ENCODE measurements at regions not wholly inside any gene's neighbourhood (a gene's known extent, or its start where the extent isn't known, plus 50 kb on each side); places are given as distances from the start of the nearest gene placed in this dataset.

DNA sequence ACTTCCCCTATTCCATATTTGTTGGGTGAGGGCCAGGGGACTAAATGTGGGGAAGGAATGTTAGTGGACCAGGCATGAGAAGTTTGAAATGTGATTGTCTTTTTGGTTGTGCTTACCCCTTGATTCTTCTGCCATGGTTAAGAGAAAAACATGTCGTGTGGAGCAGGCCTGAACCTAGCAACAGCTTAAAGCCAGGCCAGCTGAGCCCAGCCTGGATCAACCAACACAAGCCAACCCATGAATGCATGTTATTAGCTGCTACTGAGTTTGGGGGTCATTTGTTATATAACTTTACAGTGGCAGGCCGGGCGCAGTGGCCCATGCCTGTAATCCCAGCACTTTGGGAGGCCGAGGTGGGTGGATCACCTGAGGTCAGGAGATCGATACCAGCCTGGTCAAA, 52.4 kb upstream of the TRIO start:
- DNase-seq (no peak), FAIRE-seq (no peak)
- Histone ChIP-seq H3K36me3 (ENCODE audit: control insufficient read depth in 3 of 3, insufficient read depth in 2 of 3, low read depth in 1 of 3, low read length in 3 of 3) (no peaks in the 10 kb centered on the region), H3K4me3 (ENCODE audit: low read depth in 1 of 3, low read length in 3 of 3) (no peak overlapping the region), H3K27ac (ENCODE audit: low read depth in 1 of 3, low read length in 2 of 3) (no peak overlapping the region), H3K4me1 (ENCODE audit: control insufficient read depth in 3 of 3, insufficient read depth in 2 of 3, low read depth in 1 of 3, low read length in 2 of 3) (no peaks in the 10 kb centered on the region), H3K27me3 (ENCODE audit: control insufficient read depth in 3 of 3, insufficient read depth in 3 of 3, low read length in 3 of 3) (no peaks in the 10 kb centered on the region), H3K9me3 (ENCODE audit: control insufficient read depth in 2 of 2, insufficient read depth in 1 of 2, low read depth in 1 of 2, low read length in 1 of 2) (peaks cover 0 to 4% of the 10 kb centered on the region in 2 donors)
- WGBS, 3 donors: 90 to 95% (median 91%) methylated on average over 5 of the region's 5 CpGs

DNA sequence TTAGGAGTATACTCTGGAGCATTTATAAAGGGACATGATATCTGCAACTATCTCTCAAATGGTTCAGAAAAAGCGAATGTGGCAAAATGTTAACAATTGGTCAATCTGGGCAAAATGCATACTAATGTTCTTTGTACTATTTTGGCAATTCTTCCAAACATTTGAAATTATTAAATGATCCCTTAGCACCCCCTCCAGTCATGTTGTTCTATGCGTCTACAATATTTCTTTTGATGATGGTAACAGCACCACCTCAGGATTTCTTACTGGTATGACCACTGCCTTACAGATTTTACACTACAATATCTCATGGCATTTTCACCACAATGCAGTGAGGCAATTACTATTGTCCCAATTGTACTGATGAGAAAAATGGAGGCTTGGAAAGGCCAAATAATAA, 52.9 kb upstream of the TRIO start:
- WGBS, 3 donors: 87 to 97% (median 91%) methylated on average over 2 of the region's 2 CpGs

DNA sequence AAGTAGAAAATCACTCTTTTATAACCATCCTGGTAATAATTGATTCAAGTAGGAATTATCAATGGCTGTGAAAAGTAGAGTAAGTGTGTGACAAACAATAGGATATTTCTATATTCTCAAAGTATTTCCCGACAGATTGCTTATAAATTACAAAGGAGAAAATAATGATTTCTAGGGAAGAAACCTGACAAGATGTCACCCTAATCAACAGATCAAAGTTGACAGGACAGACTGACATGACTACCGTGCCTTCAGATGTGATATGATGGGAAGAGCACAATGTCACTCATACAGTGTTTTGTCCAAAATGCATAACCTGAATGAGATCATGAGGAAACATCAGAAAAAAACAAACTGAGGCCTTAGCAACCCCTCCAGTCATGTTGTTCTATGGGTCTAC, 53.9 kb upstream of the TRIO start:
- no peaks in the 10 kb centered on the region for H3K27me3 ChIP-seq (ENCODE audit: control insufficient read depth in 3 of 3, insufficient read depth in 3 of 3, low read length in 3 of 3)
- WGBS, 3 donors: 71 to 89% (median 85%) methylated on average over 2 of the region's 2 CpGs
- no peak overlapping the region for H3K27ac ChIP-seq (ENCODE audit: low read depth in 1 of 3, low read length in 2 of 3)
- peaks cover 0 to 4% of the 10 kb centered on the region in 2 donors for H3K9me3 ChIP-seq (ENCODE audit: control insufficient read depth in 2 of 2, insufficient read depth in 1 of 2, low read depth in 1 of 2, low read length in 1 of 2)
- DNase-seq (no peak), FAIRE-seq (no peak)
- H3K4me1 ChIP-seq (ENCODE audit: control insufficient read depth in 3 of 3, insufficient read depth in 2 of 3, low read depth in 1 of 3, low read length in 2 of 3): no peaks in the 10 kb centered on the region
- H3K4me3 ChIP-seq (ENCODE audit: low read depth in 1 of 3, low read length in 3 of 3): no peak overlapping the region
- H3K36me3 ChIP-seq (ENCODE audit: control insufficient read depth in 3 of 3, insufficient read depth in 2 of 3, low read depth in 1 of 3, low read length in 3 of 3): no peaks in the 10 kb centered on the region

More for the DNA sequence above, 52.9 kb upstream of the TRIO start:
- Histone ChIP-seq H3K27me3 (ENCODE audit: control insufficient read depth in 3 of 3, insufficient read depth in 3 of 3, low read length in 3 of 3) (no peaks in the 10 kb centered on the region), H3K36me3 (ENCODE audit: control insufficient read depth in 3 of 3, insufficient read depth in 2 of 3, low read depth in 1 of 3, low read length in 3 of 3) (no peaks in the 10 kb centered on the region), H3K4me1 (ENCODE audit: control insufficient read depth in 3 of 3, insufficient read depth in 2 of 3, low read depth in 1 of 3, low read length in 2 of 3) (no peaks in the 10 kb centered on the region), H3K4me3 (ENCODE audit: low read depth in 1 of 3, low read length in 3 of 3) (no peak overlapping the region), H3K9me3 (ENCODE audit: control insufficient read depth in 2 of 2, insufficient read depth in 1 of 2, low read depth in 1 of 2, low read length in 1 of 2) (peaks cover 0 to 4% of the 10 kb centered on the region in 2 donors), H3K27ac (ENCODE audit: low read depth in 1 of 3, low read length in 2 of 3) (no peak overlapping the region)
- no peak for DNase-seq
- FAIRE-seq: no peak

- Histone ChIP-seq H3K27ac (ENCODE audit: low read depth in 1 of 3, low read length in 2 of 3) (no peak overlapping the region), H3K36me3 (ENCODE audit: control insufficient read depth in 3 of 3, insufficient read depth in 2 of 3, low read depth in 1 of 3, low read length in 3 of 3) (no peaks in the 10 kb centered on the region), H3K27me3 (ENCODE audit: control insufficient read depth in 3 of 3, insufficient read depth in 3 of 3, low read length in 3 of 3) (no peaks in the 10 kb centered on the region), H3K4me3 (ENCODE audit: low read depth in 1 of 3, low read length in 3 of 3) (no peak overlapping the region), H3K4me1 (ENCODE audit: control insufficient read depth in 3 of 3, insufficient read depth in 2 of 3, low read depth in 1 of 3, low read length in 2 of 3) (no peaks in the 10 kb centered on the region), H3K9me3 (ENCODE audit: control insufficient read depth in 2 of 2, insufficient read depth in 1 of 2, low read depth in 1 of 2, low read length in 1 of 2) (peaks cover 0 to 4% of the 10 kb centered on the region in 2 donors)
- 66 to 71% (median 69%) methylated on average over 2 of the region's 2 CpGs for WGBS, 3 donors
- DNase-seq (no peak), FAIRE-seq (no peak)
These were observed 56.9 kb upstream of the TRIO start for GRCh38 chr5:14086261-14086660.

DNA sequence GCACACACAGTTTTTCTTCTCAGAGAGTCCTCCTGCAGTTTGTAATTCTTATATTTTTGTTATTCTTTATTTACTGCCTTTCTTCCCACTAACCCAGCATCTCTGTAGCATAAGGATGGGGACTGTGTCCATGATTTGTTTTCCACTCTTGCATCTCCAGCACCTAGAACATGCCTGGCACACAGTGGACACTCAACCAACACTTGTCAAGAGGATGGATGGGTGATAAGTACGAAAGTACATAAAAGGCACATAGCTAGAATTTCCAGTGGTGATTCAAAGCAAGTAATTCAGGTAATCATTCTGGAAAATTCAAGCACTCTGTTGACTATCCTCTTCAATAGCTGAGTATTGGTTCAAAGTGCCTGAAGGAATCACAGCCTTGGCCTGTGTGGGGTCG, 60.2 kb upstream of the TRIO start:
- no peaks in the 10 kb centered on the region for H3K36me3 ChIP-seq (ENCODE audit: control insufficient read depth in 3 of 3, insufficient read depth in 2 of 3, low read depth in 1 of 3, low read length in 3 of 3)
- FAIRE-seq: no peak
- H3K27me3 ChIP-seq (ENCODE audit: control insufficient read depth in 3 of 3, insufficient read depth in 3 of 3, low read length in 3 of 3): no peaks in the 10 kb centered on the region
- no peak for DNase-seq
- no peaks in the 10 kb centered on the region for H3K9me3 ChIP-seq (ENCODE audit: control insufficient read depth in 2 of 2, insufficient read depth in 1 of 2, low read depth in 1 of 2, low read length in 1 of 2)
- WGBS, 3 donors: 84 to 90% (median 85%) methylated on average over 2 of the region's 2 CpGs
- no peak overlapping the region for H3K4me3 ChIP-seq (ENCODE audit: low read depth in 1 of 3, low read length in 3 of 3)
- H3K27ac ChIP-seq (ENCODE audit: low read depth in 1 of 3, low read length in 2 of 3): no peak overlapping the region
- H3K4me1 ChIP-seq (ENCODE audit: control insufficient read depth in 3 of 3, insufficient read depth in 2 of 3, low read depth in 1 of 3, low read length in 2 of 3): no peaks in the 10 kb centered on the region

DNA sequence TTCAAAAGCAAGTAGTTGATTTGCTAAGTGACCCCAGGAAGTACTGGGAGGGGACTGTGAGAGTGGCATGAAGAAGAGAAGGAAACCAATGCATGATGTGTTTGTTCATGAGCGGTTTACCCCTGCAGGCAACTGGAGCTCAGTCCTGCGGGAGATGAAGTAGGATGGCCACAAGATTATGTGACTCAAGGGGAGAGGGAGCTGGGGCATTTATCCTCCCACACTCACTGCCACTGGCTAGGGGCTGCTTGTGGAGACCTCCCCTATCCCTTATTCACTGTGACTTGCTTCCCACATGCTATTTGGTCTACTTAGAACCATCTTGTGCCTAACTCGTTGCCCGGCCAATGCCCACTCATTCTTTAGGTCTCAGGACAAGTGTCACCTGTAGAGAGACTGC, 60.6 kb upstream of the TRIO start:
- FAIRE-seq (no peak), DNase-seq (no peak)
- no peak overlapping the region for H3K4me3 ChIP-seq (ENCODE audit: low read depth in 1 of 3, low read length in 3 of 3)
- WGBS, 3 donors: 62 to 87% (median 64%) methylated on average over 4 of the region's 4 CpGs
- no peaks in the 10 kb centered on the region for H3K27me3 ChIP-seq (ENCODE audit: control insufficient read depth in 3 of 3, insufficient read depth in 3 of 3, low read length in 3 of 3)
- no peaks in the 10 kb centered on the region for H3K4me1 ChIP-seq (ENCODE audit: control insufficient read depth in 3 of 3, insufficient read depth in 2 of 3, low read depth in 1 of 3, low read length in 2 of 3)
- H3K36me3 ChIP-seq (ENCODE audit: control insufficient read depth in 3 of 3, insufficient read depth in 2 of 3, low read depth in 1 of 3, low read length in 3 of 3): no peaks in the 10 kb centered on the region
- H3K27ac ChIP-seq (ENCODE audit: low read depth in 1 of 3, low read length in 2 of 3): no peak overlapping the region
- H3K9me3 ChIP-seq (ENCODE audit: control insufficient read depth in 2 of 2, insufficient read depth in 1 of 2, low read depth in 1 of 2, low read length in 1 of 2): no peaks in the 10 kb centered on the region

- no peaks in the 10 kb centered on the region for H3K27me3 ChIP-seq (ENCODE audit: control insufficient read depth in 3 of 3, insufficient read depth in 3 of 3, low read length in 3 of 3)
- no peak for DNase-seq
- no peak for FAIRE-seq
- H3K4me1 ChIP-seq (ENCODE audit: control insufficient read depth in 3 of 3, insufficient read depth in 2 of 3, low read depth in 1 of 3, low read length in 2 of 3): no peaks in the 10 kb centered on the region
- no peaks in the 10 kb centered on the region for H3K36me3 ChIP-seq (ENCODE audit: control insufficient read depth in 3 of 3, insufficient read depth in 2 of 3, low read depth in 1 of 3, low read length in 3 of 3)
- no peak overlapping the region for H3K4me3 ChIP-seq (ENCODE audit: low read depth in 1 of 3, low read length in 3 of 3)
- WGBS, 3 donors: 42 to 63% (median 62%) methylated on average over 1 of the region's 1 CpG
- H3K9me3 ChIP-seq (ENCODE audit: control insufficient read depth in 2 of 2, insufficient read depth in 1 of 2, low read depth in 1 of 2, low read length in 1 of 2): no peaks in the 10 kb centered on the region
- no peak overlapping the region for H3K27ac ChIP-seq (ENCODE audit: low read depth in 1 of 3, low read length in 2 of 3)
These were observed 61.4 kb upstream of the TRIO start for GRCh38 chr5:14081791-14082190.

DNA sequence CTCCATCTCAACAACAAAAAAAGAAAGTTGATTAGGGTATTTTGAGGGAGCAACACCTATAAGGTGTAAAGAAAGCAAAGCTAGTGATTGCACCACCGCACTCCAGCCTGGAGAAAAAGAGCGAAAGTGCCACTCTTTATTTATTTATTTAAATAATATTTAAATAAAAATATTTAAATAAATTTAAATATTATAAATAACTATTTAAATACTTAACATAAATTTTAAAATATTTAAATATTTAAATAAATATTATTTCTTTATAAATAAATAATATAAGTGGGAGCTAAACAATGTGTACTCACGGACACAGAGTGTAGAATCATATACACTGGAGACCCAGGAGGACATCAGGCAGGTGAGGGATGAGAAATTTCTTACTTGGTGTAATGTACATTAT, 64.4 kb upstream of the TRIO start:
- no peak for DNase-seq
- no peaks in the 10 kb centered on the region for H3K4me1 ChIP-seq (ENCODE audit: control insufficient read depth in 3 of 3, insufficient read depth in 2 of 3, low read depth in 1 of 3, low read length in 2 of 3)
- H3K27ac ChIP-seq (ENCODE audit: low read depth in 1 of 3, low read length in 2 of 3): no peak overlapping the region
- no peaks in the 10 kb centered on the region for H3K36me3 ChIP-seq (ENCODE audit: control insufficient read depth in 3 of 3, insufficient read depth in 2 of 3, low read depth in 1 of 3, low read length in 3 of 3)
- H3K27me3 ChIP-seq (ENCODE audit: control insufficient read depth in 3 of 3, insufficient read depth in 3 of 3, low read length in 3 of 3): peaks cover 0 to 5% (median 0%) of the 10 kb centered on the region in 3 donors
- WGBS, 3 donors: 93 to 97% (median 96%) methylated on average over 3 of the region's 3 CpGs
- H3K4me3 ChIP-seq (ENCODE audit: low read depth in 1 of 3, low read length in 3 of 3): no peak overlapping the region
- H3K9me3 ChIP-seq (ENCODE audit: control insufficient read depth in 2 of 2, insufficient read depth in 1 of 2, low read depth in 1 of 2, low read length in 1 of 2): no peaks in the 10 kb centered on the region
- no peak for FAIRE-seq

- no peaks in the 10 kb centered on the region for H3K9me3 ChIP-seq (ENCODE audit: control insufficient read depth in 2 of 2, insufficient read depth in 1 of 2, low read depth in 1 of 2, low read length in 1 of 2)
- WGBS, 3 donors: 85 to 91% (median 88%) methylated on average over 8 of the region's 8 CpGs
- no peak for DNase-seq
- H3K27ac ChIP-seq (ENCODE audit: low read depth in 1 of 3, low read length in 2 of 3): no peak overlapping the region
- peaks cover 0 to 5% (median 0%) of the 10 kb centered on the region in 3 donors for H3K27me3 ChIP-seq (ENCODE audit: control insufficient read depth in 3 of 3, insufficient read depth in 3 of 3, low read length in 3 of 3)
- H3K4me3 ChIP-seq (ENCODE audit: low read depth in 1 of 3, low read length in 3 of 3): no peak overlapping the region
- no peaks in the 10 kb centered on the region for H3K4me1 ChIP-seq (ENCODE audit: control insufficient read depth in 3 of 3, insufficient read depth in 2 of 3, low read depth in 1 of 3, low read length in 2 of 3)
- no peaks in the 10 kb centered on the region for H3K36me3 ChIP-seq (ENCODE audit: control insufficient read depth in 3 of 3, insufficient read depth in 2 of 3, low read depth in 1 of 3, low read length in 3 of 3)
- FAIRE-seq: no peak
These were observed 65.6 kb upstream of the TRIO start for GRCh38 chr5:14077501-14077900.
